ENCODE measurements at regions not wholly inside any gene's neighbourhood (a gene's known extent, or its start where the extent isn't known, plus 50 kb on each side); places are given as distances from the start of the nearest gene placed in this dataset.

GRCh38 chr11:127425281-127425680 is 424.7 kb upstream of the KIRREL3 start:
- H3K27ac Mint-ChIP-seq, result no peak overlapping the region
- H3K4me3 Mint-ChIP-seq, result no peak overlapping the region
- no peaks in the 10 kb centered on the region for H3K9me3 Mint-ChIP-seq
- no peaks in the 10 kb centered on the region for H3K36me3 Mint-ChIP-seq
- H3K4me1 Mint-ChIP-seq, result no peaks in the 10 kb centered on the region
- no peaks in the 10 kb centered on the region for H3K27me3 Mint-ChIP-seq

GRCh38 chr11:127424661-127425060 is 424.1 kb upstream of the KIRREL3 start:
- Mint-ChIP-seq H3K36me3 (no peaks in the 10 kb centered on the region), H3K9me3 (no peaks in the 10 kb centered on the region), H3K4me1 (no peaks in the 10 kb centered on the region)

DNA sequence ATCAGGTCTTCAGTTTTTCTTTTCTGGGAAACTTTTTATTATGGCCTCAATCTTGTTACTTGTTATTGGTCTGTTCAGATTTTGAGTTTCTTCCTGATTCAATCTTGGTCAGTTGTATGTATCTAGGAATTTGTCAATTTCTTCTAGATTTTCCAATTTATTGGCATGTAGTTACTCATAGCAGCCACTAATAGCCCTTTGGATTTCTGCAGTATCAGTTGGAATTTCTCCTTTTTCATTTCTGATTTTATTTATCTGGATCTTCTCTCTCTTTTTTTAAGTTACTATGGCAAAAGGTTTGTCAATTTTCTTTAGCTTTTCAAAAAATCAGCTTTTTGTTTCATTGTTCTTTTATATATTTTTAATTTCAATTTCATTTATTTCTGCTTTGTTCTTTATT is 419.6 kb upstream of the KIRREL3 start:
- Mint-ChIP-seq H3K36me3 (no peaks in the 10 kb centered on the region), H3K9me3 (peaks cover 6% of the 10 kb centered on the region), H3K4me3 (no peak overlapping the region), H3K27ac (no peak overlapping the region), H3K27me3 (no peaks in the 10 kb centered on the region), H3K4me1 (no peaks in the 10 kb centered on the region)

More at GRCh38 chr11:127424661-127425060, 424.1 kb upstream of the KIRREL3 start:
- H3K27me3 Mint-ChIP-seq, result no peaks in the 10 kb centered on the region
- H3K27ac Mint-ChIP-seq, result no peak overlapping the region
- H3K4me3 Mint-ChIP-seq, result no peak overlapping the region

GRCh38 chr11:127412722-127413380 is 412.3 kb upstream of the KIRREL3 start:
- Mint-ChIP-seq H3K4me1 (no peaks in the 10 kb centered on the region), H3K36me3 (no peaks in the 10 kb centered on the region), H3K4me3 (no peak overlapping the region), H3K27me3 (no peaks in the 10 kb centered on the region), H3K27ac (no peak overlapping the region), H3K9me3 (peaks cover 12% of the 10 kb centered on the region)

DNA sequence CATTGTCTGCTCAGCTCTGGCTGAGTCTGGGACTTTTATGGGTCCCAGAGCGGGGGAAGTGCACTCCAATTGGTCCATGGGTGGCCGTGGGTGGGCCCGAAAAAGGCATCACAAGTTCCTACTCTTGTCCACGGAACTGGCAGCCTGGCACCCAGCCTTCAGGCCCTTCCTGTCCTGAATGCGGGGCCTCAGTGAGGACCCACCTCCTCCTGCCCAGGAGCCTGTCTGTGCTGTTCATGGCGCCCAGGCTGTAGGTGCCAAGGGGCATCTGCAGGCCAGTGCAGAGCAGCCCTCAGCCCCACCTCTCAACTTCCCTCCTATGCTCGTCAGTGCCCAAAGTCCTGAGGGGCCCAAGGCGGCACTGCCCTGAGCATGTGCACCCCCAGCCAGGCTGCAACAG is 411.7 kb upstream of the KIRREL3 start:
- Mint-ChIP-seq H3K9me3 (peaks cover 12% of the 10 kb centered on the region), H3K27me3 (no peaks in the 10 kb centered on the region), H3K36me3 (no peaks in the 10 kb centered on the region), H3K4me3 (no peak overlapping the region), H3K27ac (no peak overlapping the region), H3K4me1 (no peaks in the 10 kb centered on the region)

DNA sequence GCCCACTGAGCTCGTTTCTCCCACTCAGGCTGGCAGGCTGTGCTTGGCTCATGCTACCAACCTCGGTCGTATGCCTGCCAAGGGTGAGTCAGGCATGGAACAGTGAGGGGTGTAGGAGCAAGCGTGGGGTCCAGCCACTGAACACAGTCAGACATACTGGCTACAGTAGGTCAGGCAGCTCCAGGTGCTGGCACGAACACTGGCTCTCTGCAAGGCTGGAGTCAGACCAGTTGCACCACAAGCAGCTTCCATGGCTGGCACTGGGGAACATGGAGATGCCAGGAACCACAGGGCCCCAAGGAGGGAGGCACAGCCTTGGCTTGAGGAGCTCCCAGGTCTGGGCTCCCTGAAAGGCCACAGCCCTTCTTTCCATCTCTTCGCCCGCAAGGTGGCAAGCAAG is 410.7 kb upstream of the KIRREL3 start:
- Mint-ChIP-seq H3K4me3 (no peak overlapping the region), H3K27me3 (no peaks in the 10 kb centered on the region), H3K36me3 (no peaks in the 10 kb centered on the region), H3K27ac (no peak overlapping the region), H3K9me3 (peaks cover 12% of the 10 kb centered on the region), H3K4me1 (no peaks in the 10 kb centered on the region)

GRCh38 chr11:127395034-127395433 is 394.5 kb upstream of the KIRREL3 start:
- Mint-ChIP-seq H3K4me1 (no peaks in the 10 kb centered on the region), H3K36me3 (no peaks in the 10 kb centered on the region), H3K4me3 (no peak overlapping the region), H3K27ac (no peak overlapping the region), H3K27me3 (peaks cover 1% of the 10 kb centered on the region), H3K9me3 (peaks cover 24% of the 10 kb centered on the region)

GRCh38 chr11:127393460-127393997 is 393.0 kb upstream of the KIRREL3 start:
- Mint-ChIP-seq H3K4me1 (no peaks in the 10 kb centered on the region), H3K9me3 (peaks cover 24% of the 10 kb centered on the region), H3K36me3 (no peaks in the 10 kb centered on the region), H3K27me3 (peaks cover 1% of the 10 kb centered on the region), H3K4me3 (no peak overlapping the region), H3K27ac (no peak overlapping the region)

GRCh38 chr11:127392575-127392974 is 392.0 kb upstream of the KIRREL3 start:
- Mint-ChIP-seq H3K4me1 (no peaks in the 10 kb centered on the region), H3K27me3 (peaks cover 1% of the 10 kb centered on the region), H3K27ac (no peak overlapping the region), H3K36me3 (no peaks in the 10 kb centered on the region), H3K4me3 (no peak overlapping the region), H3K9me3 (peaks cover 24% of the 10 kb centered on the region)

- Mint-ChIP-seq H3K27ac (no peak overlapping the region), H3K4me3 (no peak overlapping the region)
These were observed 389.9 kb upstream of the KIRREL3 start for GRCh38 chr11:127390465-127390864.

GRCh38 chr11:127385071-127385470 is 384.5 kb upstream of the KIRREL3 start:
- H3K27ac Mint-ChIP-seq, result no peak overlapping the region
- no peaks in the 10 kb centered on the region for H3K4me1 Mint-ChIP-seq
- H3K4me3 Mint-ChIP-seq, result no peak overlapping the region
- H3K36me3 Mint-ChIP-seq, result no peaks in the 10 kb centered on the region
- peaks cover under 1% of the 10 kb centered on the region for H3K9me3 Mint-ChIP-seq
- peaks cover 1% of the 10 kb centered on the region for H3K27me3 Mint-ChIP-seq

More at GRCh38 chr11:127390465-127390864, 389.9 kb upstream of the KIRREL3 start:
- H3K27me3 Mint-ChIP-seq, result peaks cover 1% of the 10 kb centered on the region
- no peaks in the 10 kb centered on the region for H3K36me3 Mint-ChIP-seq
- no peaks in the 10 kb centered on the region for H3K4me1 Mint-ChIP-seq
- peaks cover 17% of the 10 kb centered on the region for H3K9me3 Mint-ChIP-seq

DNA sequence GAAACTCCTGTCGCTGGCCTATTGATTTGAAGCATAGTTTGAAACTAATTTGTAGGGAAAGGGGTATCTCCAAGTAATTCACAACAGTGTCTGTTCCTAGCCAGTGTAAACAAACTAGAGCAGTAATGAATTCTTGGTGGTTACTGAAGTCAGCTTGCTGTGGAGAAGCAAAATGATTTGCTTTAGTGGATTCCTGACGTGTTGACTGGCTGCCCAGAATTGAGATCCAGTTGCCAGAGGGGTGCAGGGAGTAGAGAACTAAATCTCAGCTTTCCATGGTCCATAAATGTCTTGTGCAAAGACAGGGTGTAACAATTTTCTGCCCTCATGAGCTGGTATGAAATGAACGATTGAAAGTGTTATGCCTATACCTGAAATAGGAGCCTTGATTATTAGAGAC is 382.5 kb upstream of the KIRREL3 start:
- Mint-ChIP-seq H3K36me3 (no peaks in the 10 kb centered on the region), H3K4me3 (no peak overlapping the region)

DNA sequence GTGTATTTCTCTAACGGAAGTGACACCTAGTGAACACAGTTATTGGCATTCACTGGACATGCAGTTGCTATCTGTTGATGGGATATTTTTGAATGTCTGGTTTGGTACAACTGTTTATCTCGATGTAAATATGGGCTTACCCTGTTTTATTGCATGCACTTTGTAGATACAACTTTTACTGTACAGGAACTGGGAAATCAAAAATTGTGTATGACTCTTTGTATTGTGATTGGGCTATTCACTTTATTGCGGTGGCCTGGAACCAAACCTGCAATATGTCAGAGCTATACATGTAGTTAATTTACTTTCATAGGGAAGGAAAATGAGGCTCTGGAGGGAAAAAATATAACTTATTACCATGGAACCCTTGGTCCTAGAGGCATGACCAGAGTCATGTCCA is 380.7 kb upstream of the KIRREL3 start:
- H3K4me3 Mint-ChIP-seq, result no peak overlapping the region
- no peaks in the 10 kb centered on the region for H3K36me3 Mint-ChIP-seq
- no peaks in the 10 kb centered on the region for H3K9me3 Mint-ChIP-seq

More for the DNA sequence above, 382.5 kb upstream of the KIRREL3 start:
- Mint-ChIP-seq H3K9me3 (no peaks in the 10 kb centered on the region), H3K4me1 (no peaks in the 10 kb centered on the region), H3K27ac (no peak overlapping the region), H3K27me3 (peaks cover 1% of the 10 kb centered on the region)

DNA sequence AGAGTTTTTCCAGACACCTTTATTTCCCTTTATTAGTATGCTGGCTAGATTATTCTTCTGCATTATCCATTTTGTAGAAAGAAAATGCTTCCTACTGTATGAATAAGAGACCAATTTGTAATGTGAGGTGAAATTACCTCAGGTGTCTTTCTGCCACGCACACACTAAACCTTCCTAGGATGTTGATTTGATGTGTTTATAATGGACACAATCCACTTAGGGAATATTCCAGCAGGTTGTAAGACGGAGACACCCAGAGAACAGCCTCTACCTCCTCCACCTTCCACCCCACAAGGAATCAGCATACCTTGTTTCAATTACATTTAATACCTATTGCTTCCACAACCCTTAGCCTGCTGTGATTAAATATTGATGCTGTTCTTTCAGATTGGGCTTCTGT is 379.1 kb upstream of the KIRREL3 start:
- H3K4me3 Mint-ChIP-seq, result no peak overlapping the region
- no peak overlapping the region for H3K27ac Mint-ChIP-seq
- peaks cover 1% of the 10 kb centered on the region for H3K27me3 Mint-ChIP-seq
- no peaks in the 10 kb centered on the region for H3K36me3 Mint-ChIP-seq
- no peaks in the 10 kb centered on the region for H3K4me1 Mint-ChIP-seq
- H3K9me3 Mint-ChIP-seq, result no peaks in the 10 kb centered on the region

More for the DNA sequence above, 380.7 kb upstream of the KIRREL3 start:
- no peak overlapping the region for H3K27ac Mint-ChIP-seq
- H3K4me1 Mint-ChIP-seq, result no peaks in the 10 kb centered on the region
- peaks cover 1% of the 10 kb centered on the region for H3K27me3 Mint-ChIP-seq

- Mint-ChIP-seq H3K9me3 (no peaks in the 10 kb centered on the region), H3K36me3 (no peaks in the 10 kb centered on the region), H3K27ac (no peak overlapping the region), H3K4me1 (no peaks in the 10 kb centered on the region), H3K27me3 (peaks cover 1% of the 10 kb centered on the region), H3K4me3 (no peak overlapping the region)
These were observed 375.7 kb upstream of the KIRREL3 start for GRCh38 chr11:127376301-127376700.

DNA sequence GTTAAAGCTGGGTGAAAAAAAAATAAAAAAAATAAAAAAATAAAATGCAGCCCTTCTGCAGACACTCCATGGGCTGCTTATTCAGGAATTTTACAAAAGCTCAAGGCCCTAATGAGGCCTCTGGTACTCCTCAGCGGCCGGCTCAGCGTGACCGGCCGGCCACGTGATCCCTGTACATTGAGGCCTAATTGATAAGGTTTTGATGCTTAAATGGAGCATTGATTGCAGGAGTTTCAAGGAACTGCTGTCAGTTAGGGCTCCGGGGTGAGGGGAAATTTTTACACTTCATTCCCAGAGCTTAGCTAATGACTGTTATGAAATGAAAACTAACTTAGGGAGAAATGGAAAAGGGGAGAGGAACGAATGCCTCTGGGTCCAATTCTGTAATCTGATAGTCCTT is 368.8 kb upstream of the KIRREL3 start:
- Mint-ChIP-seq H3K4me1 (no peaks in the 10 kb centered on the region), H3K36me3 (no peaks in the 10 kb centered on the region), H3K4me3 (no peak overlapping the region), H3K27ac (no peak overlapping the region), H3K27me3 (no peaks in the 10 kb centered on the region), H3K9me3 (no peaks in the 10 kb centered on the region)

Data from activated naive CD4-positive, alpha-beta T cell treated with anti-CD3 and anti-CD28 coated beads, Interleukin-2, amount 50 U/mL, for 24 hours (primary cell).